Kidney (tissue), 13 donors: ENCODE measurements at regions not wholly inside any gene's neighbourhood (a gene's known extent, or its start where the extent isn't known, plus 50 kb on each side); places are given as distances from the start of the nearest gene placed in this dataset.

ENCODE experiments used
- DNase-seq, 5 donors: peaks; one replicate each; pipeline ENCODE4 v3.0.0-alpha.2; 2013 to 2020
- FAIRE-seq: peaks from 2 replicates; lab custom pipeline; 2012; peaks lifted over from hg19 to GRCh38; lab: Jason Lieb, UNC
- H3K27ac ChIP-seq, 2 donors: one replicate each; pipeline ENCODE4 v1.7.0; 2013; ENCODE audit warnings: low read depth in 2 of 2, low read length in 2 of 2, inconsistent platforms in 1 of 2
- H3K27me3 ChIP-seq: one replicate; pipeline ENCODE4 v1.7.1; 2013; ENCODE audit warnings: low read length, inconsistent platforms; ENCODE audit not compliant: control insufficient read depth, insufficient read depth
- H3K36me3 ChIP-seq, 3 donors: one replicate each; pipeline versions ENCODE4 v1.7.0 to v1.7.1; 2013; ENCODE audit warnings: low read length in 3 of 3, control low read depth in 1 of 3, inconsistent platforms in 1 of 3; ENCODE audit not compliant: insufficient read depth in 3 of 3, control insufficient read depth in 2 of 3
- H3K4me1 ChIP-seq, 3 donors: one replicate each; pipeline versions ENCODE4 v1.7.0 to v1.7.1; 2013; ENCODE audit warnings: low read length in 3 of 3, inconsistent platforms in 1 of 3, low read depth in 1 of 3; ENCODE audit not compliant: control insufficient read depth in 2 of 3, insufficient read depth in 2 of 3
- H3K4me3 ChIP-seq, 3 donors: one replicate each; pipeline versions ENCODE4 v1.7.0 to v1.8.1; 2013; ENCODE audit warnings: low read length in 3 of 3, control low read depth in 1 of 3, inconsistent platforms in 1 of 3
- H3K9ac ChIP-seq, 3 donors: one replicate each; pipeline versions ENCODE4 v1.7.0 to v1.7.1; 2013; ENCODE audit warnings: low read length in 3 of 3, control low read depth in 1 of 3, inconsistent platforms in 1 of 3
- H3K9me3 ChIP-seq, 3 donors: one replicate each; pipeline versions ENCODE4 v1.7.0 to v1.7.1; 2013; ENCODE audit warnings: low read length in 3 of 3, control low read depth in 1 of 3, inconsistent platforms in 1 of 3; ENCODE audit not compliant: control insufficient read depth in 2 of 3, insufficient read depth in 1 of 3
- intact Hi-C: fragments of 100-400 bp; cut with DNase I; formaldehyde crosslinking; loops from one replicate; pipeline ENCODE4 v1.11.1; 2022
- TF ChIP-seq, protein P1 (sequence below): IDR thresholded peaks from 3 replicates; pipeline ENCODE4 v1.5.1; 2012; ENCODE audit warnings: mild to moderate bottlenecking, moderate library complexity, borderline replicate concordance; ENCODE audit not compliant: insufficient read depth; ENCODE audit errors: extremely low read depth
- donor health status: control.
- donor health status: control.
- donor health status: control.
- donor health status: control.
- donor health status: control.
- donor health status: DM: yes; HTN: yes; CAD: no.
- donor health status: Normal renal cell carcinoma (clear cell type).

GRCh38 chr2:185894223-185894622, 155.6 kb downstream of the FSIP2 start:
- Histone ChIP-seq H3K9ac (no peak overlapping the region), H3K36me3 (no peaks in the 10 kb centered on the region), H3K4me1 (no peaks in the 10 kb centered on the region), H3K27me3 (no peaks in the 10 kb centered on the region), H3K27ac (no peak overlapping the region), H3K9me3 (no peaks in the 10 kb centered on the region), H3K4me3 (no peak overlapping the region)
- DNase-seq (no peak), FAIRE-seq (no peak)
- intact Hi-C loops: no loop called here
- TF ChIP-seq, protein P1, sequence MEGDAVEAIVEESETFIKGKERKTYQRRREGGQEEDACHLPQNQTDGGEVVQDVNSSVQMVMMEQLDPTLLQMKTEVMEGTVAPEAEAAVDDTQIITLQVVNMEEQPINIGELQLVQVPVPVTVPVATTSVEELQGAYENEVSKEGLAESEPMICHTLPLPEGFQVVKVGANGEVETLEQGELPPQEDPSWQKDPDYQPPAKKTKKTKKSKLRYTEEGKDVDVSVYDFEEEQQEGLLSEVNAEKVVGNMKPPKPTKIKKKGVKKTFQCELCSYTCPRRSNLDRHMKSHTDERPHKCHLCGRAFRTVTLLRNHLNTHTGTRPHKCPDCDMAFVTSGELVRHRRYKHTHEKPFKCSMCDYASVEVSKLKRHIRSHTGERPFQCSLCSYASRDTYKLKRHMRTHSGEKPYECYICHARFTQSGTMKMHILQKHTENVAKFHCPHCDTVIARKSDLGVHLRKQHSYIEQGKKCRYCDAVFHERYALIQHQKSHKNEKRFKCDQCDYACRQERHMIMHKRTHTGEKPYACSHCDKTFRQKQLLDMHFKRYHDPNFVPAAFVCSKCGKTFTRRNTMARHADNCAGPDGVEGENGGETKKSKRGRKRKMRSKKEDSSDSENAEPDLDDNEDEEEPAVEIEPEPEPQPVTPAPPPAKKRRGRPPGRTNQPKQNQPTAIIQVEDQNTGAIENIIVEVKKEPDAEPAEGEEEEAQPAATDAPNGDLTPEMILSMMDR: no peak

GRCh38 chr2:185895828-185896693, 157.5 kb downstream of the FSIP2 start:
- Histone ChIP-seq H3K4me1 (no peaks in the 10 kb centered on the region), H3K9me3 (no peaks in the 10 kb centered on the region), H3K36me3 (no peaks in the 10 kb centered on the region), H3K27me3 (no peaks in the 10 kb centered on the region), H3K9ac (no peak overlapping the region), H3K27ac (no peak overlapping the region), H3K4me3 (no peak overlapping the region)
- DNase-seq: no peak
- TF ChIP-seq, protein P1: no peak
- no peak for FAIRE-seq
- intact Hi-C loops: no loop called here

DNA sequence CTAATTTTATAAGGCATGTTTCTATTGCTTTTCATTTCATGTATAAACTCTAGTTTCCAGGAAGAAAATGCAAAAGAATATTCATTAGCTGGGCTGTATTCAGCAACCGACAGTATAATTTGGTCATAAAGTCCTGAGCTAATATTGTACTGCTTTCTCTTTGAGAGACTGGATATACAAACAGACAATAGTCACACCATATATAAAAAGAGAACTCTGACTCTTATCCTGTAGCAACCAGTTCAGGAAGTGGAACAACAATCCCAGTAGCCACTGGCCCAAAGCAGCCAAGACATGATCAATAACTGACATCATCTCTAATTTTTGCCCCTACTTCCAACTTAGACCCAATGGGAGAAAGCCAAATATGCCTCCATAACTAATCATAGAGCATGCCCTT, 160.8 kb downstream of the FSIP2 start:
- TF ChIP-seq, protein P1: no peak
- Histone ChIP-seq H3K27me3 (no peaks in the 10 kb centered on the region), H3K36me3 (no peaks in the 10 kb centered on the region), H3K4me3 (no peak overlapping the region), H3K9ac (no peak overlapping the region), H3K9me3 (no peaks in the 10 kb centered on the region), H3K27ac (no peak overlapping the region), H3K4me1 (no peaks in the 10 kb centered on the region)
- intact Hi-C loops: no loop called here
- FAIRE-seq (no peak), DNase-seq (no peak)
